Gastrocnemius medialis (tissue), 4 donors: ENCODE measurements at regions not wholly inside any gene's neighbourhood (a gene's known extent, or its start where the extent isn't known, plus 50 kb on each side); places are given as distances from the start of the nearest gene placed in this dataset.

Experiments used
- CTCF ChIP-seq, 5 experiments: fragments of 450-650 bp in 3 of 5; fragments of 200-600 bp in 2 of 5; sonication (generic) in 2 of 5; IDR thresholded peaks in 4 of 5; conservative IDR thresholded peaks in 1 of 5; 1 replicate in 4 of 5; 2 replicates in 1 of 5; pipeline ENCODE4 v1.5.1; 2016 to 2019; ENCODE audit warnings: antibody characterized with exemption in 5 of 5, mild to moderate bottlenecking in 3 of 5, moderate library complexity in 3 of 5
- POLR2A ChIP-seq, 2 donors: fragments of 450-650 bp; IDR thresholded peaks; one replicate each; pipeline ENCODE4 v1.6.1; 2017; ENCODE audit warnings: antibody characterized with exemption in 2 of 2, mild to moderate bottlenecking in 2 of 2, moderate library complexity in 2 of 2

GRCh38 chr4:162683659-162684370, 482.9 kb downstream of the NAF1 start:
- TF ChIP-seq CTCF (IDR thresholded peaks at IDR 0.05 in 4 of 5, conservative IDR thresholded peaks at IDR 0.05 in 1 of 5) (no peak), POLR2A (IDR thresholded peaks at IDR 0.05) (no peak)
